Mammary epithelial cell (primary cell): ENCODE measurements at regions not wholly inside any gene's neighbourhood (a gene's known extent, or its start where the extent isn't known, plus 50 kb on each side); places are given as distances from the start of the nearest gene placed in this dataset.

Experiments
- EZH2 ChIP-seq: IDR thresholded peaks from 2 replicates; pipeline ENCODE4 v1.6.1; 2012; ENCODE audit warnings: low read length, inconsistent platforms, borderline replicate concordance
- TF ChIP-seq, protein P1 (sequence below), 2 donors: IDR thresholded peaks in 1 of 2; conservative IDR thresholded peaks in 1 of 2; 2 replicates each; pipeline ENCODE4 v1.5.1; 2011 to 2012; ENCODE audit warnings: inconsistent platforms in 2 of 2, low read length in 2 of 2, mild to moderate bottlenecking in 2 of 2, control low read depth in 1 of 2, low read depth in 1 of 2; ENCODE audit not compliant: insufficient read depth in 1 of 2; ENCODE audit errors: extremely low read depth in 1 of 2

DNA sequence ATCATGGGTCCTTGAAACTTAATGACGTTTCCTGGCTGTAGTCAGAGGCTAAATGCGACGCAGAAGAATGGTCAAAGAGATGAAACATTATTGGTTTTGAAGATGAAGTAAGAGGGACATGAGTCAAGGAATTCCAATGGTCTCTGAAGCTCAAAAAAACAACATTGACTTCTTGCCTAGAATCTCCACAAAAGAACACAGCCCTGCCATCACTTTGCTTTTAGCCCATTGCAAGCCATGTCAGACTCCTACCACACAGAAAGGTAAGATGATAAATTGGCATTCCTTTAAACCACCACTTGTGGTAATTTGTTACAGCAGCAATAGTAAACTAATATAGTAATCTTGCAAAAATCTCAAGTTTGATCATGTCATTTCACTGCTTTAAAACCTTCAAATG lies 109.4 kb downstream of the TMEM26 start:
- TF ChIP-seq, protein P1, sequence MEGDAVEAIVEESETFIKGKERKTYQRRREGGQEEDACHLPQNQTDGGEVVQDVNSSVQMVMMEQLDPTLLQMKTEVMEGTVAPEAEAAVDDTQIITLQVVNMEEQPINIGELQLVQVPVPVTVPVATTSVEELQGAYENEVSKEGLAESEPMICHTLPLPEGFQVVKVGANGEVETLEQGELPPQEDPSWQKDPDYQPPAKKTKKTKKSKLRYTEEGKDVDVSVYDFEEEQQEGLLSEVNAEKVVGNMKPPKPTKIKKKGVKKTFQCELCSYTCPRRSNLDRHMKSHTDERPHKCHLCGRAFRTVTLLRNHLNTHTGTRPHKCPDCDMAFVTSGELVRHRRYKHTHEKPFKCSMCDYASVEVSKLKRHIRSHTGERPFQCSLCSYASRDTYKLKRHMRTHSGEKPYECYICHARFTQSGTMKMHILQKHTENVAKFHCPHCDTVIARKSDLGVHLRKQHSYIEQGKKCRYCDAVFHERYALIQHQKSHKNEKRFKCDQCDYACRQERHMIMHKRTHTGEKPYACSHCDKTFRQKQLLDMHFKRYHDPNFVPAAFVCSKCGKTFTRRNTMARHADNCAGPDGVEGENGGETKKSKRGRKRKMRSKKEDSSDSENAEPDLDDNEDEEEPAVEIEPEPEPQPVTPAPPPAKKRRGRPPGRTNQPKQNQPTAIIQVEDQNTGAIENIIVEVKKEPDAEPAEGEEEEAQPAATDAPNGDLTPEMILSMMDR (conservative IDR thresholded peaks at IDR 0.05 in 1 of 2, IDR thresholded peaks at IDR 0.05 in 1 of 2; ENCODE audit: extremely low read depth in 1 of 2, insufficient read depth in 1 of 2, low read depth in 1 of 2, low read length in 2 of 2): no peak
- no peak for TF ChIP-seq EZH2
